SH-SY5Y (cell line): ENCODE measurements at regions not wholly inside any gene's neighbourhood (a gene's known extent, or its start where the extent isn't known, plus 50 kb on each side); places are given as distances from the start of the nearest gene placed in this dataset.

Source experiments
- GATA2 ChIP-seq: IDR thresholded peaks from 2 replicates; pipeline ENCODE4 v1.6.1; 2011; ENCODE audit warnings: mild to moderate bottlenecking, low read depth, low read length
- GATA3 ChIP-seq: IDR thresholded peaks from 2 replicates; pipeline ENCODE4 v1.6.1; 2011; ENCODE audit warnings: low read depth, mild to moderate bottlenecking, low read length, moderate library complexity

DNA sequence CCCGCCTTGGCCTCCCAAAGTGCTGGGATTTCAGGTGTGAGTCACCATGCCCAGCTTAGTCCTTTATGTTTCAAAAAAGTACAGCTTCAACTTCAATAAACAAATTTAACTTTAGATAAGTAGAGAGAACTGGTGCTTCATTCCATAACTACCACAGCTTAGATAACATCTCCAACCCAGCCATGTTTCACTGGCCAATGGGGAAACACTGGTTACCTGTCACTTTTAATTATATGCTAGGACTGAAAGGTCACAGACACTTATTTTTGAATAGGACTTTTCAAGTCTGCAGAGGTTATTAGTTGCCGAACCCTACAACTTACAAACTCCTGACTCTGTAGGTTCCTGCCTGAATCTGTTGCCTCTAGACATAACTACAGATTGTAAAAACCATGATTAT is 56.5 kb upstream of the ST6GALNAC3 start:
- peak; percentile 66; the same call in 1 of the 2 replicates for TF ChIP-seq GATA3
- peak; percentile 47; the same call in 1 of the 2 replicates for TF ChIP-seq GATA2
